NCI-H345 treated with DMSO at 0.1 percent for 48 hours (cell line): ENCODE measurements at regions not wholly inside any gene's neighbourhood (a gene's known extent, or its start where the extent isn't known, plus 50 kb on each side); places are given as distances from the start of the nearest gene placed in this dataset.

Experiments
- DNase-seq: peaks from one replicate; lab custom pipeline; 2025; ENCODE audit not compliant: unreplicated experiment; lab: John Stamatoyannopoulos, UW

- DNase-seq, result no peak
These were observed 185.8 kb downstream of the PCSK1 start for GRCh38 chr5:96247097-96247701.

- DNase-seq, result no peak
These were observed 187.6 kb downstream of the PCSK1 start for GRCh38 chr5:96245140-96246091.

GRCh38 chr5:96244696-96245095 is 188.4 kb downstream of the PCSK1 start:
- DNase-seq, result no peak

GRCh38 chr5:96243862-96244261 is 189.2 kb downstream of the PCSK1 start:
- DNase-seq, result no peak

GRCh38 chr5:96243203-96243602 is 189.8 kb downstream of the PCSK1 start:
- DNase-seq, result no peak

- no peak for DNase-seq
These were observed 190.5 kb downstream of the PCSK1 start for GRCh38 chr5:96242571-96242970.

GRCh38 chr5:96236831-96237230 is 196.2 kb downstream of the PCSK1 start:
- DNase-seq, result no peak

- DNase-seq, result no peak
These were observed 197.0 kb downstream of the PCSK1 start for GRCh38 chr5:96236051-96236450.

- no peak for DNase-seq
These were observed 197.8 kb downstream of the PCSK1 start for GRCh38 chr5:96235008-96235910.

GRCh38 chr5:96232602-96233001 is 200.4 kb downstream of the PCSK1 start:
- no peak for DNase-seq

- no peak for DNase-seq
These were observed 203.9 kb downstream of the PCSK1 start for GRCh38 chr5:96229188-96229587.

GRCh38 chr5:96228408-96228807 is 204.6 kb downstream of the PCSK1 start:
- DNase-seq, result no peak

- DNase-seq, result no peak
These were observed 205.1 kb downstream of the PCSK1 start for GRCh38 chr5:96227957-96228356.

GRCh38 chr5:96226941-96227552 is 206.0 kb downstream of the PCSK1 start:
- no peak for DNase-seq

- no peak for DNase-seq
These were observed 210.9 kb downstream of the PCSK1 start for GRCh38 chr5:96222129-96222528.

GRCh38 chr5:96220610-96221390 is 212.2 kb downstream of the PCSK1 start:
- DNase-seq, result no peak

- DNase-seq, result no peak
These were observed 213.3 kb downstream of the PCSK1 start for GRCh38 chr5:96219580-96220281.

- DNase-seq, result no peak
These were observed 214.4 kb downstream of the PCSK1 start for GRCh38 chr5:96218653-96219052.

- no peak for DNase-seq
These were observed 218.4 kb downstream of the PCSK1 start for GRCh38 chr5:96214442-96215197.
